Small intestine (tissue), 7 donors: ENCODE measurements at regions not wholly inside any gene's neighbourhood (a gene's known extent, or its start where the extent isn't known, plus 50 kb on each side); places are given as distances from the start of the nearest gene placed in this dataset.
"Not testable (repeated sequence)": the region's sequence is repeated elsewhere in the genome, so short reads cannot be mapped to it uniquely, and the experiment has no call there.

Experiments used
- DNase-seq, 2 donors: peaks; one replicate each; pipeline versions ENCODE4 v3.0.0 to v3.0.0-alpha.2; 2013
- FAIRE-seq: peaks from 2 replicates; lab custom pipeline; 2012; peaks lifted over from hg19 to GRCh38; lab: Jason Lieb, UNC
- H3K27ac ChIP-seq, 3 donors: one replicate each; pipeline ENCODE4 v1.5.1; 2013; ENCODE audit warnings: low read length in 2 of 3, mild to moderate bottlenecking in 2 of 3, control low read depth in 1 of 3, inconsistent platforms in 1 of 3, low read depth in 1 of 3, moderate library complexity in 1 of 3
- H3K27me3 ChIP-seq, 3 donors: one replicate each; pipeline ENCODE4 v1.6.1; 2013; ENCODE audit warnings: low read length in 3 of 3, inconsistent platforms in 1 of 3; ENCODE audit not compliant: control insufficient read depth in 3 of 3, insufficient read depth in 3 of 3
- H3K36me3 ChIP-seq, 3 donors: one replicate each; pipeline ENCODE4 v1.6.1; 2013; ENCODE audit warnings: low read length in 3 of 3, inconsistent platforms in 1 of 3, low read depth in 1 of 3, mild to moderate bottlenecking in 1 of 3, moderate library complexity in 1 of 3; ENCODE audit not compliant: control insufficient read depth in 3 of 3, insufficient read depth in 2 of 3
- H3K4me1 ChIP-seq, 3 donors: one replicate each; pipeline ENCODE4 v1.6.1; 2013; ENCODE audit warnings: low read length in 2 of 3, inconsistent platforms in 1 of 3, low read depth in 1 of 3, mild to moderate bottlenecking in 1 of 3, moderate library complexity in 1 of 3; ENCODE audit not compliant: control insufficient read depth in 3 of 3, insufficient read depth in 2 of 3
- H3K4me3 ChIP-seq, 3 donors: one replicate each; pipeline ENCODE4 v1.5.1; 2013; ENCODE audit warnings: low read length in 3 of 3, control low read depth in 1 of 3, inconsistent platforms in 1 of 3, low read depth in 1 of 3, mild to moderate bottlenecking in 1 of 3, moderate library complexity in 1 of 3
- H3K9me3 ChIP-seq, 2 donors: one replicate each; pipeline ENCODE4 v1.6.1; 2013; ENCODE audit warnings: low read depth in 1 of 2, low read length in 1 of 2; ENCODE audit not compliant: control insufficient read depth in 2 of 2, insufficient read depth in 1 of 2
- WGBS, 3 donors: extraction: QIAGEN DNeasy Blood & Tissue Kit; methylation state at CpG; one replicate each; pipeline ENCODE4 v1.1.7; 2013; 5-methylcytosine and 5-hydroxymethylcytosine counted together
- donor health status: healthy with polysubstance abuse.
- donor health status: control.
- donor health status: control.
- donor health status: Bipolar disorder and iron deficiency.
- donor health status: healthy.

DNA sequence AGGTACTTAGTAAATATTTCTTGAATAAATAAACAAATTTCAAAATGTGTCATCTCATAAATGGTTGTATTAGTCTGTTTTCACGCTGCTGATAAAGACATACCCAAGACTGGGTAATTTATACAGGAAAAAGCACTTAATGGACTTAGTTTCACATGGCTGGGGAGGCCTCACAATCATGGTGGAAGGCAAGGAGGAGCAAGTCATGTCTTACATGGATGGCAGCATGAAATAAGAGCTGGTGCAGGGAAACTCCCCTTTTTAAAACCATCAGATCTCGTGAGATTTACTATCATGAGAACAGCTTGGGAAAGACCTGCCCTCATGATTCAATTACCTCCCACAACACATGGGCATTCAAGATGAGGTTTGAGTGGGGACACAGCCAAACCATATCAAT lies 317.3 kb upstream of the PRICKLE1 start:
- H3K27ac ChIP-seq, FAIRE-seq, H3K27me3 ChIP-seq, H3K36me3 ChIP-seq, H3K4me3 ChIP-seq, H3K4me1 ChIP-seq, DNase-seq: not testable (repeated sequence)
- 70 to 74% (median 74%) methylated on average over 2 of the region's 2 CpGs for WGBS, 3 donors
- H3K9me3 ChIP-seq, result peaks cover 3 to 16% of the 10 kb centered on the region in 2 donors

DNA sequence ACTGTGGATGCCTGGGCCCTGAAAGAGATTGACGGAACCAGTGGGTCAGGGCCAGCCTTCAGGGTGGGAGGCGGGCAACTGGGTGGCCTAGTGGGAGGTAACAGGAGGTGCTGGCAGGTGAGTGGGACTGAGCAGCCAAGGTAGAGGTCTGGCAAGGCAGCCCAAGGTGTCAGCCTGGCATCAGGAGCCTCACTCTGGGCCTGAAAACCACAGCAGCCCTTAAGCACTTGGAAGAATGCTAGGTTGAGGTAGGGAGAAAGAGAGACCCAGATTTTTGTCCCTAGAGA lies 315.8 kb upstream of the PRICKLE1 start:
- no peak for DNase-seq
- peaks cover 3 to 16% of the 10 kb centered on the region in 2 donors for H3K9me3 ChIP-seq
- H3K36me3 ChIP-seq, result no peaks in the 10 kb centered on the region
- FAIRE-seq, result no peak
- H3K27ac ChIP-seq, result no peak overlapping the region
- 96 to 98% (median 97%) methylated on average over 2 of the region's 2 CpGs for WGBS, 3 donors
- H3K4me1 ChIP-seq, result no peaks in the 10 kb centered on the region
- H3K4me3 ChIP-seq, result no peak overlapping the region
- no peaks in the 10 kb centered on the region for H3K27me3 ChIP-seq

DNA sequence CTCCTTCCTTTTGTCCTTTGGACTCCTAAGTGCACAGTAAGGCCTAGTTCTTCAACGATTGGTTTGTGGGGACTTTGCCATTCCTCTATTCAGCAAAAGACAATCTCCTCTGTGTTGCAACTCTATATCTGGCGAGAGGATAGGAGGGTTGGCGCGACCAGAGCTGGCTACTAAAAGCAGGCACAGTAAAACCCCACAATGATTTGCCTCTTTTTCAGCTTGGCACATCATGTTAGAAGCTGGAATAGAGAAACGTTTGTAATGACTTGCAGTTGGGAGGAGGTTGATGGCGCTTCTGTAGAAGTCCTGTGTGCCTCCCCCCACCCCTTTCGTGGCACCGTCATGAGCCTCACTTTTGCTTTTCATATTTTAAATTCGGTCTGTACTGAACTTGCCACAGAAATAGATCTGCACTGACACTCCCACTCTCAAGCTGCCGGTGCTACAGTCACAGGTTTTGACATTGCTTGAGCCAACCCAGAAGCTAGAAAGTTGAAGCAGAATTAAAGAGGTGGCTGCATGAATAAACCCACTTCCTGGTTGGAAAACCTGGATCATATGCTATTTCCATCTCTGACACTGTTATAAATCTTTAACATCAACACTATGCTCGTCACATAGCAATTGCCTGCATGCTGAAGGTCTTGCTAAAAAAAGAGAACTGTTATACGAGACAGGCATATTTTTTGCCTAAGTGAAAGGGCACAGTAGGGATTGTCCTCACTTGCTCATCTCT lies 315.3 kb upstream of the PRICKLE1 start:
- 84 to 86% (median 85%) methylated on average over 12 of the region's 12 CpGs for WGBS, 3 donors

GRCh38 chr12:42903736-42904135 lies 314.2 kb upstream of the PRICKLE1 start:
- Histone ChIP-seq H3K27ac (no peak overlapping the region), H3K9me3 (peaks cover 2 to 16% of the 10 kb centered on the region in 2 donors), H3K4me3 (no peak overlapping the region), H3K27me3 (no peaks in the 10 kb centered on the region), H3K4me1 (no peaks in the 10 kb centered on the region), H3K36me3 (no peaks in the 10 kb centered on the region)
- 33 to 66% (median 56%) methylated on average over 3 of the region's 3 CpGs for WGBS, 3 donors
- FAIRE-seq, result no peak
- no peak for DNase-seq

More for the DNA sequence above, 315.3 kb upstream of the PRICKLE1 start:
- no peak for FAIRE-seq
- DNase-seq, result no peak
- Histone ChIP-seq H3K27ac (no peak overlapping the region), H3K27me3 (no peaks in the 10 kb centered on the region), H3K9me3 (peaks cover 2 to 16% of the 10 kb centered on the region in 2 donors), H3K36me3 (no peaks in the 10 kb centered on the region), H3K4me3 (no peak overlapping the region), H3K4me1 (no peaks in the 10 kb centered on the region)

- FAIRE-seq, result no peak
- no peak for DNase-seq
- Histone ChIP-seq H3K4me3 (no peak overlapping the region), H3K27ac (no peak overlapping the region), H3K9me3 (peaks cover 2 to 8% of the 10 kb centered on the region in 2 donors), H3K36me3 (no peaks in the 10 kb centered on the region), H3K4me1 (no peaks in the 10 kb centered on the region), H3K27me3 (no peaks in the 10 kb centered on the region)
- 89 to 97% (median 93%) methylated on average over 2 of the region's 2 CpGs for WGBS, 3 donors
Measured at GRCh38 chr12:42902001-42902400, 312.5 kb upstream of the PRICKLE1 start.

GRCh38 chr12:42893803-42894202 lies 304.3 kb upstream of the PRICKLE1 start:
- no peak overlapping the region for H3K27ac ChIP-seq
- H3K27me3 ChIP-seq, result no peaks in the 10 kb centered on the region
- FAIRE-seq (no peak), DNase-seq (no peak)
- H3K4me3 ChIP-seq, result no peak overlapping the region
- H3K36me3 ChIP-seq, result no peaks in the 10 kb centered on the region
- no peaks in the 10 kb centered on the region for H3K4me1 ChIP-seq
- 68 to 83% (median 71%) methylated on average over 2 of the region's 2 CpGs for WGBS, 3 donors
- H3K9me3 ChIP-seq, result no peaks in the 10 kb centered on the region

DNA sequence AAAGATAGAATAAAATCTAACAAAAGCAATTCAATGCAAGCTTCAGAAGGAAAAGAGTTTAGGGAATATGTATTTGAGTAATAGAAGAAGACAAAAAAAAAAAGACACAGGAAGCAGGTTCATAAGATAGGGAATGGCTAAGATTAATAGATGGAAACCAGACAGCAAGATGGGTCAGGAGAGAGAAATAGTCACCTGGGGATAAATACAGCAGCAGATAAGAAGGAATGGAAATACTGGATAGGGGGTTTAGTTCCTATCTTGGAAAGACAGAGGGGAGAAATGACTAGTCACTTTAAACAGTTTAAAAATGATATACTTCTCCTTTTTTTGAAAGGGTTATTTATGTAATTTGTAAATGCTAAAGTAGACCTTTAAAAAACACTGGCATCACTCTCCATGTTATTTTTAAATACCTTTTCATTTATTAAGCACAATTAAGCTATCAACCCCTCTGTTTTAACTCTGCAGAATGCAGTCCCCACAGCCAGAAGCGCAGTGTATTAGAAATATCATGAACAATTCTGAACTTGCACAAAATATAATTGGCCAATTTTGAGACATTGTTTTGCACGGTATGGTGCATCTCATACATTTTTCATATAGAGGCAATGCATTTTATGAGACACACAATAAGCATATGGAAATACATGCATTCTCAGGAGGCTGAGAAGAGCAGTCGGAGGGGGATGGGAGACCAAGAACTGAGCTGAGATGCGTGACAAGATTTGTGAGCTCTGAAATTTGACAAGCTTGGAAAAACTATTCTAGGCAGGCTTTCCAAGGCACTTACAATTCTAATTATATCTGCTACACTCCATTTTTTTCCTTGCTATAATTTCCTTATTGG lies 303.4 kb upstream of the PRICKLE1 start:
- no peaks in the 10 kb centered on the region for H3K36me3 ChIP-seq
- H3K4me1 ChIP-seq, result no peaks in the 10 kb centered on the region
- no peaks in the 10 kb centered on the region for H3K9me3 ChIP-seq
- no peak overlapping the region for H3K27ac ChIP-seq
- DNase-seq (no peak), FAIRE-seq (no peak)
- WGBS, 3 donors, result 73 to 83% (median 82%) methylated on average over 4 of the region's 4 CpGs
- no peak overlapping the region for H3K4me3 ChIP-seq
- H3K27me3 ChIP-seq, result no peaks in the 10 kb centered on the region

DNA sequence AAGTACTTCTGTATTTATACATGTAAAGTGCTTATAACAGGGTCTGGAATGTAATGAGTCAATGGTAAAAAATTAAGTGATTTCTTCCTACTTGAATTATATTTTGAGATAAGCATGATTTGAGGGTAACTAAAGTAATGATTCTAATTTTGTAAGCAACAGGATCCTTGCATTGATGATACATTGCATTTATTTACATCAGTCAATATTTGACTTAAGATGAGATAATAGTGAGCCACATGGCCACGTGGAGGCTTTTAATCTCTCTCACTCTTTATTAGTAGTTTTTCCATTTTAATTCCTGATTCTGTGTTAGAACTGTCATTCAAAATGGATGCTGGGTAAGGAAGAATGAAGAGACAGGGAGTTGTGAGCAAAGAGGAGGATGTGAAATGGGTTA lies 298.1 kb upstream of the PRICKLE1 start:
- no peaks in the 10 kb centered on the region for H3K9me3 ChIP-seq
- FAIRE-seq (no peak), DNase-seq (no peak)
- H3K27ac ChIP-seq, result no peak overlapping the region
- H3K27me3 ChIP-seq, result no peaks in the 10 kb centered on the region
- no peaks in the 10 kb centered on the region for H3K36me3 ChIP-seq
- no peaks in the 10 kb centered on the region for H3K4me1 ChIP-seq
- no peak overlapping the region for H3K4me3 ChIP-seq
- WGBS, 3 donors, result 5 to 39% (median 6%) methylated on average over 1 of the region's 1 CpG
